ENCODE measurements at regions not wholly inside any gene's neighbourhood (a gene's known extent, or its start where the extent isn't known, plus 50 kb on each side); places are given as distances from the start of the nearest gene placed in this dataset.

DNA sequence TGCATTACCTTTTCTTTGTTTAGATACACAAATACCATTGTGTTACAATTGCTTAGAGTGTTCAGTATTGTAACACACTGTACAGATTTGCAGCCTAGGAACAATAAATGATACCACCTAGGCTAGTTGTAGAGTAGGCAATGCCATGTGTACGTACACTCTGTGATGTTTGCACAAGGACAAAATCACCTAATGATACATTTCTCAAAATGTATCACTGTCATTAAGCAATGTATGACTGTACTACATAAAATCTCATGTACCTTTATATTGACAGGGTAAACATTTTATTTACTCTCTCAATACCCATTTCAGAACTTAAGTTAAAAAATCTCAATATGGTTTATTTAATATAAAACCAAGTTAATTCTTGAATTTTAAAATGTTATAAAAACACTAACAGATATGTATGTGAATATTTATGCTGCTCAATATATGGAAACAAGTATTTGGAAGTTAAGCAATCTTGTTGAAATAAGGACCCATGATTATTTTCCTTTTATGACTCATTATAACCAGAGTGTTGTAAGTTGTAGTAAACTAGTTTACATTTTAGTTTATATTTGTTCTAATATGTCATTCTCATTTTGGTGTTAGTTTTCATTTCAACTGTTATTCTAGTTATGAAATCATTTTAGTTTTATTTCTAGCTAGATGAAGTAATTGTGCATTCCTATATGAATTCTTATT is 409.2 kb downstream of the TLL1 start:
- TF ChIP-seq POLR2AphosphoS5 (IDR thresholded peaks at IDR 0.05) = no peak
- TF ChIP-seq CTCF (IDR thresholded peaks at IDR 0.05) = no peak

All from prostate gland (tissue), 2 donors.